Ovary (tissue), 7 donors: ENCODE measurements at regions not wholly inside any gene's neighbourhood (a gene's known extent, or its start where the extent isn't known, plus 50 kb on each side); places are given as distances from the start of the nearest gene placed in this dataset.

Experiments
- DNase-seq, 5 donors: peaks; one replicate each; pipeline ENCODE4 v3.0.0-alpha.2; 2019 to 2020
- H3K27ac ChIP-seq, 2 donors: fragments of 200-600 bp; one replicate each; pipeline versions ENCODE4 v1.5.1 to v1.8.0; 2019 to 2022
- H3K27me3 ChIP-seq: fragments of 200-600 bp; one replicate; pipeline ENCODE4 v1.8.0; 2022
- H3K36me3 ChIP-seq: fragments of 200-600 bp; sonication (generic); one replicate; pipeline ENCODE4 v1.5.1; 2019
- H3K4me1 ChIP-seq: one replicate; pipeline ENCODE4 v1.8.1; 2013; ENCODE audit warnings: mild to moderate bottlenecking, moderate library complexity; ENCODE audit not compliant: insufficient read depth
- H3K4me3 ChIP-seq: fragments of 200-600 bp; sonication (generic); one replicate; pipeline ENCODE4 v1.5.1; 2017
- H3K9me3 ChIP-seq, 2 donors: fragments of 200-600 bp in 1 of 2; sonication (generic) in 1 of 2; one replicate each; pipeline versions ENCODE4 v1.5.1 to v1.8.1; 2013 to 2019; ENCODE audit warnings: mild to moderate bottlenecking in 1 of 2, moderate library complexity in 1 of 2
- CTCF ChIP-seq, 3 donors: fragments of 450-650 bp in 2 of 3; fragments of 200-600 bp in 1 of 3; IDR thresholded peaks; one replicate each; pipeline versions ENCODE4 v1.5.1 to v1.8.0; 2016 to 2022; ENCODE audit warnings: antibody characterized with exemption in 3 of 3, mild to moderate bottlenecking in 1 of 3
- EP300 ChIP-seq: sonication (generic); formaldehyde crosslinking; IDR thresholded peaks from one replicate; pipeline ENCODE4 v1.6.1; 2017; ENCODE audit warnings: antibody characterized with exemption
- POLR2A ChIP-seq: fragments of 450-650 bp; IDR thresholded peaks from one replicate; pipeline ENCODE4 v1.6.1; 2017; ENCODE audit warnings: antibody characterized with exemption, mild to moderate bottlenecking, moderate library complexity
- WGBS, 3 donors: extraction: QIAGEN DNeasy Blood & Tissue Kit in 1 of 3; methylation state at CpG; one replicate each; pipeline versions ENCODE4 v1.1.5 to v1.1.7; 2013 to 2017; 5-methylcytosine and 5-hydroxymethylcytosine counted together
- intact Hi-C, 4 donors: fragments of 100-400 bp; cut with DNase I; formaldehyde crosslinking; loops; one replicate each; pipeline versions ENCODE4 v1.11.0 to v1.15.1; 2022 to 2023
- donor health status: DM: no; HTN: no; CAD: no; lungs with moderate emphysema.
- donor health status: DM: no; HTN: no; CAD: no.
- donor health status: Bipolar disorder and iron deficiency.
- donor health status: DM: no; HTN: no; CAD: no.
- donor health status: DM: yes; HTN: yes; CAD: no.

DNA sequence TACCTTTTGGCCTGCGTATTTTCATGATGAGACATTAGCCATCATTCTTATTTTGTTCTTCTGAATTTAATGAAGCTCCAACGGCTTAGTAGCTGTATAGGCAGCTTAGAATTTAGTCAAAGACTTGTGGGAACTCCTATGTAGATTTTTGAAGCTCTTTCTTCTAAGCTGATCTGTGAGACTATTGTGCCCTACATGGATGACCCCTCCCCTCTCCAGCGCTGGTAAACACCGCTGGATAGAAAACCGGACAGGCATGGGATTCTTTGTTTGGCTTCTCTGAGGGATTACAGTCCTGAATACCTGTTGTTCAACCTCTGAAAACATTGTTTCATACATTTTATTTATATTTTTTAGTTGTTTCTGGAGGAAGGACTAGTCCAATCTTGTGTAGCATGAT lies 1353.4 kb downstream of the GRIK2 start:
- Histone ChIP-seq H3K27ac (no peak overlapping the region), H3K4me3 (no peak overlapping the region), H3K36me3 (no peaks in the 10 kb centered on the region), H3K9me3 (no peaks in the 10 kb centered on the region), H3K27me3 (no peaks in the 10 kb centered on the region), H3K4me1 (no peaks in the 10 kb centered on the region)
- WGBS, 3 donors, result 88 to 96% (median 93%) methylated on average over 5 of the region's 5 CpGs
- TF ChIP-seq POLR2A, result no peak
- no peak for TF ChIP-seq EP300
- TF ChIP-seq CTCF (IDR thresholded peaks at IDR 0.05), result no peak
- no peak for DNase-seq
- intact Hi-C loops, result no loop called here

GRCh38 chr6:102742754-102743356 lies 1349.3 kb downstream of the GRIK2 start:
- no peak for DNase-seq
- H3K36me3 ChIP-seq, result no peaks in the 10 kb centered on the region
- H3K4me3 ChIP-seq, result no peak overlapping the region
- 44 to 49% (median 45%) methylated on average over 7 of the region's 7 CpGs for WGBS, 3 donors
- TF ChIP-seq POLR2A (no peak), EP300 (no peak), CTCF (IDR thresholded peaks at IDR 0.05) (no peak)
- no peak overlapping the region for H3K27ac ChIP-seq
- H3K9me3 ChIP-seq, result no peaks in the 10 kb centered on the region
- no peaks in the 10 kb centered on the region for H3K27me3 ChIP-seq
- no peaks in the 10 kb centered on the region for H3K4me1 ChIP-seq
- intact Hi-C loops, result no loop called here

DNA sequence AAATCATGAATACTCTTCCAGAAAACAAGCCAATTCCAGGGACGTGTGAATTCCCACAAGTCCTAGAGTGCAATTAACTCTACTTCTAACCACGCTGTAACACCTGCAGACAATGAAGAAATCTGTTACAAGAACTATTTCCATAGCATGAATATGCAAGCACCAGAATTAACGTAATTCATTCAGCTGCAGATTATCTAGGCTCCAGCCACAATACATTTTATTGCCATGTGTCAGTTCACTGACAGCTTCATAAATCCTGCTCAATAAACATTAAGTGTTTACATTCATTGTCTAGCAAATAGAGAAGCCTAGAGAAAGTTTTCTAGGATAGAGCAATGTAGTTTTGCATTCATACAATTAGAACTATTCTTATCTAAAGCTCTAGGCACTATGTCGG lies 1348.5 kb downstream of the GRIK2 start:
- H3K4me3 ChIP-seq, result no peak overlapping the region
- no peaks in the 10 kb centered on the region for H3K4me1 ChIP-seq
- H3K9me3 ChIP-seq, result no peaks in the 10 kb centered on the region
- no peak for TF ChIP-seq EP300
- no peak for TF ChIP-seq POLR2A
- TF ChIP-seq CTCF (IDR thresholded peaks at IDR 0.05), result no peak
- no peaks in the 10 kb centered on the region for H3K36me3 ChIP-seq
- intact Hi-C loops, result no loop called here
- WGBS, 3 donors, result 26 to 31% (median 27%) methylated on average over 4 of the region's 4 CpGs
- H3K27me3 ChIP-seq, result no peaks in the 10 kb centered on the region
- DNase-seq, result no peak
- no peak overlapping the region for H3K27ac ChIP-seq

DNA sequence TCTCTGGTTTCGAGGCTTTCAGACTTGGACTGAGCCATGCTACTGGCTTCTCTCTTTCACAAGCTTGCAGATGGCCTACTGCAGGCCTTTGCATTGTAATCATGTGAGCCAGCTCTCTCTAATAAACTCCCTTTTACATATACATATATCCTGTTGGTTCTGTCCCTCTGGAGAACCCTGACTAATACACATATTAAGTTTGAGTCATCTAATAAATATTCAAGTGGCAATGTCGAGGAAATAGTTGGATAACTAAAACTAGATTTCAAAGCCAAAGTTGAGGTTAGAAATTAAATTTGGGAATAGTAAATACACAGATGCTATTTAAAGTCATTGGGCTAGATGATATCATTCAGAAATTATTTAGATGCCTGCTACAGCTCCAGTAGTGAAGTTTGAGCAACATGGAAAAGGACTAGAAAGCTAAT lies 1343.4 kb downstream of the GRIK2 start:
- no peaks in the 10 kb centered on the region for H3K9me3 ChIP-seq
- no peak overlapping the region for H3K27ac ChIP-seq
- WGBS, 3 donors, result 66 to 80% (median 78%) methylated on average over 2 of the region's 2 CpGs
- no peak for DNase-seq
- H3K27me3 ChIP-seq, result no peaks in the 10 kb centered on the region
- TF ChIP-seq EP300 (no peak), POLR2A (no peak), CTCF (IDR thresholded peaks at IDR 0.05) (no peak)
- H3K36me3 ChIP-seq, result no peaks in the 10 kb centered on the region
- intact Hi-C loops, result no loop called here
- H3K4me1 ChIP-seq, result no peaks in the 10 kb centered on the region
- H3K4me3 ChIP-seq, result no peak overlapping the region
